DND-41 (cell line): ENCODE measurements at regions not wholly inside any gene's neighbourhood (a gene's known extent, or its start where the extent isn't known, plus 50 kb on each side); places are given as distances from the start of the nearest gene placed in this dataset.

ENCODE experiments used
- EZH2 ChIP-seq: IDR thresholded peaks from 3 replicates; pipeline ENCODE4 v1.6.1; 2012; ENCODE audit warnings: borderline replicate concordance, low read depth, mild to moderate bottlenecking, moderate library complexity, low read length, inconsistent platforms; ENCODE audit not compliant: severe bottlenecking
- TF ChIP-seq, protein P1 (sequence below): IDR thresholded peaks from 2 replicates; pipeline ENCODE4 v1.5.1; 2012; ENCODE audit warnings: borderline replicate concordance, low read length, moderate library complexity, mild to moderate bottlenecking; ENCODE audit not compliant: poor library complexity, severe bottlenecking; ENCODE audit errors: extremely low read depth

GRCh38 chr1:99445071-99445470 lies 180.8 kb downstream of the PLPPR4 start:
- TF ChIP-seq, protein P1, sequence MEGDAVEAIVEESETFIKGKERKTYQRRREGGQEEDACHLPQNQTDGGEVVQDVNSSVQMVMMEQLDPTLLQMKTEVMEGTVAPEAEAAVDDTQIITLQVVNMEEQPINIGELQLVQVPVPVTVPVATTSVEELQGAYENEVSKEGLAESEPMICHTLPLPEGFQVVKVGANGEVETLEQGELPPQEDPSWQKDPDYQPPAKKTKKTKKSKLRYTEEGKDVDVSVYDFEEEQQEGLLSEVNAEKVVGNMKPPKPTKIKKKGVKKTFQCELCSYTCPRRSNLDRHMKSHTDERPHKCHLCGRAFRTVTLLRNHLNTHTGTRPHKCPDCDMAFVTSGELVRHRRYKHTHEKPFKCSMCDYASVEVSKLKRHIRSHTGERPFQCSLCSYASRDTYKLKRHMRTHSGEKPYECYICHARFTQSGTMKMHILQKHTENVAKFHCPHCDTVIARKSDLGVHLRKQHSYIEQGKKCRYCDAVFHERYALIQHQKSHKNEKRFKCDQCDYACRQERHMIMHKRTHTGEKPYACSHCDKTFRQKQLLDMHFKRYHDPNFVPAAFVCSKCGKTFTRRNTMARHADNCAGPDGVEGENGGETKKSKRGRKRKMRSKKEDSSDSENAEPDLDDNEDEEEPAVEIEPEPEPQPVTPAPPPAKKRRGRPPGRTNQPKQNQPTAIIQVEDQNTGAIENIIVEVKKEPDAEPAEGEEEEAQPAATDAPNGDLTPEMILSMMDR, result no peak
- no peak for TF ChIP-seq EZH2
